ENCODE measurements at regions not wholly inside any gene's neighbourhood (a gene's known extent, or its start where the extent isn't known, plus 50 kb on each side); places are given as distances from the start of the nearest gene placed in this dataset.

DNA sequence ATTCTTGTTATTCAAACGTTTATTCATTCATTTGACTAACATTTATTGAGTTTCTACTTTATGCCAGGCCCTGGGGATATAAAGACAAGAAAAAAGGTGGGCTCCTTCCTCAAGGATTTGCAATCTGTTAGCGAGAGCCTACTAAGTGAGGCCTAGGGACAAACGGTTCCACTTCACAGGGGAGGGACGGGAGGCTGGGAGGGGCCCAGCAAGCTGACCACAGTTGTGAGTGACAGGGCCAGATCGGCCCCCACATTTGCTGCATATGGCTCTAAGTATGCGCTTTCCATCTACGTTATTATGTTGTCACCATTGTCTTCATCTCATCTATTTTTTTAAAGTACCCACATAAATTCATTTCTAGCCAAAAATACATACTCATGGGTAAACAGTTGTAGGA lies 271.1 kb downstream of the BUD13 start:
- no peak overlapping the region for H3K27ac ChIP-seq
- H3K9me3 ChIP-seq: no peaks in the 10 kb centered on the region
- TF ChIP-seq CTCF (IDR thresholded peaks at IDR 0.05): no peak
- intact Hi-C loops (cut with DNase I): no loop called here
- peaks cover 3% of the 10 kb centered on the region for H3K27me3 ChIP-seq
- no peaks in the 10 kb centered on the region for H3K4me1 ChIP-seq
- DNase-seq (ENCODE audit: low spot score in 2 of 2): no peak
- H3K36me3 ChIP-seq: no peaks in the 10 kb centered on the region
- H3K4me3 ChIP-seq: no peak overlapping the region

DNA sequence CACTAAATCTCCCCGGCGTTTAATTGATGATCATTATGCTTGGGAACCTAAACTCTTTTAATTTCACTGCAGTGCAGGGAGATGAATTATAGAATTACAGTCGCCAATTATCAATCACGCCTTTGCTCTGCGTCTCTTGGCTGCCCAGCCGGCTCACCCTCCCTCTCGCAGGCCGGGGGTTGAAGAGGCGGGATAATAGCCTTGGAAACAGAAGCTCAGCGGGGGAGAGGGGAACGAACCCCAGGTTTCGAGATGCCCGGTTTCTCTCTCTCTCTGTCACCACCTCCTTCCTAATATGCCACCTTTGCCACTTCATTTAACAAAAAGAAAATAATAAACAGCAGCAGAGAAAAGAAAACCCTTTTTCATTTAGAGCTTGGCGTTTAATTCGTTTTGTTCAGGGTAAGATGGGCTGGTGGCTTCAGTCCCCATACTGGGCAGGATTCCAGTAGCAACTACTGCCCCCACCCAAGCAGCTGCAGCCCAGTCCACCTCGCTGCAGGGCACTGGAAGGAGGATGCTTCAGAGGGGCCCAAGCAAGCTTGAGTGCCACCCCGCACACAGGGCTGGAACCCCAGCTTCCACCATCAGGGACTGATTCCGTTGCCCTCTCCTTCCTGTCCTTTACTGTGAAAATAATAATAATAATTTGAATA lies 271.7 kb downstream of the BUD13 start:
- Histone ChIP-seq H3K27me3 (peaks cover 3% of the 10 kb centered on the region), H3K4me3 (no peak overlapping the region), H3K27ac (no peak overlapping the region), H3K9me3 (no peaks in the 10 kb centered on the region), H3K4me1 (no peaks in the 10 kb centered on the region), H3K36me3 (no peaks in the 10 kb centered on the region)
- no peak for DNase-seq (ENCODE audit: low spot score in 2 of 2)
- no peak for TF ChIP-seq CTCF (IDR thresholded peaks at IDR 0.05)
- intact Hi-C loops (cut with DNase I): no loop called here

GRCh38 chr11:116500026-116500946 lies 272.5 kb downstream of the BUD13 start:
- Histone ChIP-seq H3K27me3 (peaks cover 3% of the 10 kb centered on the region), H3K4me1 (no peaks in the 10 kb centered on the region), H3K36me3 (no peaks in the 10 kb centered on the region), H3K4me3 (no peak overlapping the region), H3K9me3 (no peaks in the 10 kb centered on the region), H3K27ac (no peak overlapping the region)
- TF ChIP-seq CTCF (IDR thresholded peaks at IDR 0.05): no peak
- no peak for DNase-seq (ENCODE audit: low spot score in 2 of 2)
- intact Hi-C loops (cut with DNase I): no loop called here

GRCh38 chr11:116499396-116500003 lies 273.3 kb downstream of the BUD13 start:
- H3K9me3 ChIP-seq: no peaks in the 10 kb centered on the region
- H3K27me3 ChIP-seq: peaks cover 3% of the 10 kb centered on the region
- intact Hi-C loops (cut with DNase I): no loop called here
- no peak overlapping the region for H3K27ac ChIP-seq
- H3K36me3 ChIP-seq: no peaks in the 10 kb centered on the region
- peak in 1 of 2 donors; percentile 67 for DNase-seq (ENCODE audit: low spot score in 2 of 2)
- no peak overlapping the region for H3K4me3 ChIP-seq
- peak in 1 of 3 experiments; percentile 37 for TF ChIP-seq CTCF (IDR thresholded peaks at IDR 0.05)
- H3K4me1 ChIP-seq: no peaks in the 10 kb centered on the region

DNA sequence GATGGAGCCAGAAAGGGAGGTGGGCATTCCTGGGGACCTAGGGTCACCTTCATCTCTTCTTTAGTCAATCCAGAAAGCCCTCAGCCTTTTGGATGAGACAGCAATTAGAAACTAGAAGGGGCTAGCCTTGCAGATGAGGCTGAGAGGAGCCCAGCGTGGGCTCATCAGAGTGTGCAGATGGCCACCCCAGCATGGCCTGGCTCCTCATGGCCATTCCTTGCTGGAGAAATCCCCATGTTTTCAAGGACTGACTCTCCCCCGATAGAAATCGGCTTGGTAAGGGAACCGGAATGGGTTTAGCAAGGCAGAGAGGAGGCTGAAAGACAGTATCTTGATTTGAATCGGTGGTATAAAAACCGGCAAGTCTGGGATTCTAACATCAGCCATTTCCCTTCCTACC lies 274.6 kb downstream of the BUD13 start:
- no peaks in the 10 kb centered on the region for H3K9me3 ChIP-seq

More for the DNA sequence above, 274.6 kb downstream of the BUD13 start:
- no peaks in the 10 kb centered on the region for H3K4me1 ChIP-seq
- no peaks in the 10 kb centered on the region for H3K36me3 ChIP-seq
- intact Hi-C loops (cut with DNase I): no loop called here
- TF ChIP-seq CTCF (IDR thresholded peaks at IDR 0.05): no peak
- H3K27me3 ChIP-seq: peaks cover 3% of the 10 kb centered on the region
- DNase-seq (ENCODE audit: low spot score in 2 of 2): no peak
- no peak overlapping the region for H3K27ac ChIP-seq
- no peak overlapping the region for H3K4me3 ChIP-seq
